K562 (cell line): ENCODE measurements at regions not wholly inside any gene's neighbourhood (a gene's known extent, or its start where the extent isn't known, plus 50 kb on each side); places are given as distances from the start of the nearest gene placed in this dataset. TPM values are rescaled to one million over a fixed set of nuclear protein-coding genes. Genes with fewer than 3 reads are reported as not detected.
"Not testable (repeated sequence)": the region's sequence is repeated elsewhere in the genome, so short reads cannot be mapped to it uniquely, and the experiment has no call there.

Source experiments
- ATAC-seq: fragments of 200-7000 bp; cut with Tn5 transposase; 3 replicates; pipeline ENCODE4 v1.9.1; 2020; ENCODE audit warnings: moderate library complexity
- BruUV-seq: library from RNA; stranded (reverse); fragments of 400-500 nt; replicated peaks from 2 replicates; lab custom pipeline; 2021; lab: Mats Ljungman, UMichigan
- CTCF ChIA-PET: fragments of 300-600 bp; formaldehyde crosslinking; extraction: SDS; loops from one replicate; lab custom pipeline; 2021; ENCODE audit warnings: low intra/inter-chr PET ratio; lab: Yijun Ruan, JAX
- POLR2A ChIA-PET: fragments of 300-600, 350-650 bp; sonication (Branson Sonifier 250); formaldehyde crosslinking; extraction: SDS; loops from one replicate; lab custom pipeline; 2021; ENCODE audit warnings: antibody characterized with exemption, inconsistent platforms; lab: Yijun Ruan, JAX
- DNase-seq, 4 experiments: peaks; one replicate each; pipeline versions ENCODE4 v3.0.0 to v3.0.0-alpha.2; 2011 to 2018; ENCODE audit warnings: low spot score in 3 of 4, mixed read lengths in 3 of 4; ENCODE audit errors: extremely low read depth in 1 of 4
- FAIRE-seq: peaks from 2 replicates; lab custom pipeline; 2011; peaks lifted over from hg19 to GRCh38; lab: Jason Lieb, UNC
- H2AFZ ChIP-seq: 2 replicates; pipeline ENCODE4 v1.6.0; 2011; ENCODE audit warnings: low read depth, low read length, control low read depth, inconsistent platforms
- H3K27ac ChIP-seq: fragments of 200-600 bp; 3 replicates; pipeline ENCODE4 v1.8.0; 2011; ENCODE audit warnings: low read depth, mild to moderate bottlenecking, control low read depth, inconsistent platforms, low read length, moderate library complexity, mixed read lengths; ENCODE audit errors: extremely low read depth
- H3K27me3 ChIP-seq, 2 experiments: fragments of 300-600 bp in 1 of 2; 2 replicates in 1 of 2; 3 replicates in 1 of 2; pipeline versions ENCODE4 v1.6.0 to v1.8.0; 2011; ENCODE audit warnings: inconsistent platforms in 2 of 2, low read length in 2 of 2, mild to moderate bottlenecking in 1 of 2, mixed read lengths in 1 of 2, moderate library complexity in 1 of 2; ENCODE audit not compliant: control insufficient read depth in 2 of 2, insufficient read depth in 2 of 2
- H3K36me3 ChIP-seq: fragments of 300-600 bp; 3 replicates; pipeline ENCODE4 v1.8.0; 2011; ENCODE audit warnings: mild to moderate bottlenecking, low read length, inconsistent platforms; ENCODE audit not compliant: control insufficient read depth, insufficient read depth
- H3K4me1 ChIP-seq, 2 experiments: fragments of 200-600 bp in 1 of 2; replicated peaks in 1 of 2; 2 replicates in 1 of 2; 3 replicates in 1 of 2; pipeline versions ENCODE4 v1.5.1 to v1.8.0; 2011; ENCODE audit warnings: inconsistent platforms in 2 of 2, low read length in 2 of 2, mild to moderate bottlenecking in 1 of 2, mixed read lengths in 1 of 2, moderate library complexity in 1 of 2; ENCODE audit not compliant: control insufficient read depth in 2 of 2, insufficient read depth in 2 of 2
- H3K4me2 ChIP-seq: 2 replicates; pipeline ENCODE4 v1.6.1; 2011; ENCODE audit warnings: low read length, control low read depth, inconsistent platforms, mixed read lengths; ENCODE audit not compliant: insufficient read depth
- H3K4me3 ChIP-seq: fragments of 200-600 bp; sonication (generic), shearing (Covaris generic); 2 replicates; pipeline ENCODE4 v1.5.1; 2016; ENCODE audit warnings: control low read depth, inconsistent platforms
- H3K79me2 ChIP-seq: fragments of 200-600 bp; 3 replicates; pipeline ENCODE4 v1.8.0; 2011; ENCODE audit warnings: low read length, inconsistent platforms; ENCODE audit not compliant: control insufficient read depth, insufficient read depth
- H3K9ac ChIP-seq, 2 experiments: 2 replicates each; pipeline versions ENCODE4 v1.6.0 to v1.6.1; 2011; ENCODE audit warnings: low read depth in 2 of 2, low read length in 2 of 2, control low read depth in 1 of 2, inconsistent platforms in 1 of 2, mild to moderate bottlenecking in 1 of 2, mixed read lengths in 1 of 2; ENCODE audit not compliant: insufficient read depth in 1 of 2
- H3K9me1 ChIP-seq: one replicate; pipeline ENCODE4 v1.6.0; 2011; ENCODE audit warnings: inconsistent platforms, mild to moderate bottlenecking, low read length, moderate library complexity; ENCODE audit not compliant: control insufficient read depth, insufficient read depth
- H3K9me3 ChIP-seq: replicated peaks from 2 replicates; pipeline ENCODE4 v1.5.1; 2011; ENCODE audit warnings: low read depth, low read length, inconsistent platforms; ENCODE audit not compliant: control insufficient read depth, insufficient read depth
- H4K20me1 ChIP-seq: replicated peaks from 2 replicates; pipeline ENCODE4 v1.6.1; 2011; ENCODE audit warnings: low read length, inconsistent platforms, mixed read lengths; ENCODE audit not compliant: control insufficient read depth, insufficient read depth
- WGBS: fragments of 100-300 bp; shearing (Covaris generic); methylation state at CpG from one replicate; pipeline ENCODE4 v1.1.6; 2016; ENCODE audit warnings: low coverage, mixed read lengths; ENCODE audit not compliant: insufficient coverage; ENCODE audit errors: missing lambda C conversion rate; 5-methylcytosine and 5-hydroxymethylcytosine counted together
- in situ Hi-C: fragments of 300-500 bp; cut with MboI; formaldehyde crosslinking; loops from 4 replicates; pipeline ENCODE4 v1.15.0; 2018; ENCODE audit warnings: inconsistent platforms, mixed read lengths
- intact Hi-C: fragments of 100-400 bp; cut with micrococcal nuclease; formaldehyde crosslinking; loops from 2 replicates; pipeline ENCODE4 v1.14.2; 2022
- small RNA-seq: library from RNA; depleted of rRNA; stranded (forward); fragments of <200 nt; gene quantifications from one replicate; pipeline ENCODE3, GENCODE V24; 2014

DNA sequence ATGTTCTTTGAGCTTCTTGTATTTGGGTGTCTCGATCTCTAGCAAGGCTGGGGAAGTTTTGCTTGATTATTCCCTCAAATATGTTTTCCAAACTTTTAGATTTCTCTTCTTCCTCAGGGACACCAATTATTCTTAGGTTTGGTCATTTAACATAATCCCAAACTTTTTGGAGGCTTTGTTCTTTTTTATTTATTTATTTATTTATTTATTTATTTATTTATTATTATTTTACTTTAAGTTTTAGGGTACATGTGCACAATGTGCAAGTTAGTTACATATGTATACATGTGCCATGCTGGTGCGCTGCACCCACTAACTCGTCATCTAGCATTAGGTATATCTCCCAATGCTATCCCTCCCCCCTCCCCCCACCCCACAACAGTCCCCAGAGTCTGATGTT lies 52.1 kb upstream of the POC5 start:
- POLR2A ChIA-PET, H3K27ac ChIP-seq, H3K79me2 ChIP-seq, CTCF ChIA-PET, H3K9ac ChIP-seq, H2AFZ ChIP-seq, BruUV-seq, FAIRE-seq, ATAC-seq, H3K9me3 ChIP-seq, H4K20me1 ChIP-seq, H3K4me2 ChIP-seq, H3K4me1 ChIP-seq, in situ Hi-C loops, H3K4me3 ChIP-seq, intact Hi-C loops, H3K36me3 ChIP-seq, DNase-seq, H3K27me3 ChIP-seq, H3K9me1 ChIP-seq: not testable (repeated sequence)
- 0% methylated on average over 1 of the region's 3 CpGs for WGBS

Small RNAs in the stretch of these regions (small RNA-seq; reads per million reads assigned to genes)
- not detected for gene AC108120.2
